Progenitor cell of endocrine pancreas (in vitro differentiated cells): ENCODE measurements at regions not wholly inside any gene's neighbourhood (a gene's known extent, or its start where the extent isn't known, plus 50 kb on each side); places are given as distances from the start of the nearest gene placed in this dataset.

Source experiments
- DNase-seq: peaks from one replicate; pipeline ENCODE4 v3.0.0; 2021; ENCODE audit warnings: low spot score; ENCODE audit not compliant: unreplicated experiment
- H3K27ac Mint-ChIP-seq: 2 replicates; pipeline ENCODE4 v1.8.0; 2021; ENCODE audit warnings: mild to moderate bottlenecking, moderate library complexity, mixed read lengths
- H3K27me3 Mint-ChIP-seq: 2 replicates; pipeline ENCODE4 v1.8.0; 2021; ENCODE audit warnings: mixed read lengths
- H3K36me3 Mint-ChIP-seq: 2 replicates; pipeline ENCODE4 v1.8.0; 2022; ENCODE audit warnings: mixed read lengths; ENCODE audit not compliant: insufficient read depth
- H3K4me1 Mint-ChIP-seq: 2 replicates; pipeline ENCODE4 v1.8.0; 2021; ENCODE audit warnings: low read depth, mixed read lengths
- H3K4me3 Mint-ChIP-seq: 2 replicates; pipeline ENCODE4 v1.8.0; 2021; ENCODE audit warnings: low read depth, mild to moderate bottlenecking, moderate library complexity, mixed read lengths
- H3K9me3 Mint-ChIP-seq: 2 replicates; pipeline ENCODE4 v1.8.0; 2021; ENCODE audit warnings: low read depth, mixed read lengths
- CTCF ChIP-seq: fragments of 200-600 bp; sonication (generic); IDR thresholded peaks from one replicate; pipeline ENCODE4 v1.5.0; 2021; ENCODE audit warnings: antibody characterized with exemption, mild to moderate bottlenecking; ENCODE audit not compliant: unreplicated experiment

- Mint-ChIP-seq H3K4me3 (no peak overlapping the region), H3K27me3 (peaks cover 7% of the 10 kb centered on the region), H3K27ac (no peak overlapping the region), H3K4me1 (peaks cover 2% of the 10 kb centered on the region), H3K36me3 (no peaks in the 10 kb centered on the region), H3K9me3 (peaks cover 6% of the 10 kb centered on the region)
- no peak for TF ChIP-seq CTCF
- DNase-seq = no peak
Measured at GRCh38 chr4:56742080-56742871, 61.2 kb upstream of the HOPX start.

GRCh38 chr4:56741595-56741994 is 60.5 kb upstream of the HOPX start:
- no peak for TF ChIP-seq CTCF
- peaks cover 7% of the 10 kb centered on the region for H3K27me3 Mint-ChIP-seq
- H3K4me1 Mint-ChIP-seq = peaks cover 2% of the 10 kb centered on the region
- H3K36me3 Mint-ChIP-seq = no peaks in the 10 kb centered on the region
- H3K9me3 Mint-ChIP-seq = peaks cover 6% of the 10 kb centered on the region
- DNase-seq = no peak
- no peak overlapping the region for H3K27ac Mint-ChIP-seq
- no peak overlapping the region for H3K4me3 Mint-ChIP-seq

- peaks cover 5% of the 10 kb centered on the region for H3K9me3 Mint-ChIP-seq
Measured at GRCh38 chr4:56739066-56739777, 58.1 kb upstream of the HOPX start.

GRCh38 chr4:56737666-56738065 is 56.6 kb upstream of the HOPX start:
- H3K9me3 Mint-ChIP-seq = peaks cover 5% of the 10 kb centered on the region
- no peak overlapping the region for H3K27ac Mint-ChIP-seq
- no peak for TF ChIP-seq CTCF
- H3K36me3 Mint-ChIP-seq = no peaks in the 10 kb centered on the region
- no peaks in the 10 kb centered on the region for H3K4me1 Mint-ChIP-seq
- H3K4me3 Mint-ChIP-seq = no peak overlapping the region
- DNase-seq = no peak
- peaks cover 7% of the 10 kb centered on the region for H3K27me3 Mint-ChIP-seq

More at GRCh38 chr4:56739066-56739777, 58.1 kb upstream of the HOPX start:
- no peak for DNase-seq
- no peak for TF ChIP-seq CTCF
- H3K4me1 Mint-ChIP-seq = peaks cover 2% of the 10 kb centered on the region
- no peak overlapping the region for H3K4me3 Mint-ChIP-seq
- H3K36me3 Mint-ChIP-seq = no peaks in the 10 kb centered on the region
- no peak overlapping the region for H3K27ac Mint-ChIP-seq
- peaks cover 7% of the 10 kb centered on the region for H3K27me3 Mint-ChIP-seq

GRCh38 chr4:56733352-56733751 is 52.3 kb upstream of the HOPX start:
- Mint-ChIP-seq H3K9me3 (peaks cover 5% of the 10 kb centered on the region), H3K36me3 (no peaks in the 10 kb centered on the region), H3K4me1 (peaks cover 2% of the 10 kb centered on the region), H3K27me3 (peaks cover 8% of the 10 kb centered on the region), H3K27ac (no peak overlapping the region), H3K4me3 (no peak overlapping the region)
- no peak for DNase-seq
- TF ChIP-seq CTCF = no peak
